HEK293 (cell line): ENCODE measurements at regions not wholly inside any gene's neighbourhood (a gene's known extent, or its start where the extent isn't known, plus 50 kb on each side); places are given as distances from the start of the nearest gene placed in this dataset.
A peak's percentile ranks its signal among the peaks of the same experiment; 100 is the strongest.

Source experiments
- GFI1B ChIP-seq: fragments of 450-650 bp; formaldehyde crosslinking; IDR thresholded peaks from 2 replicates; pipeline ENCODE4 v1.5.1; 2016; ENCODE audit warnings: missing biosample characterization, missing genetic modification characterization
- GLI2 ChIP-seq: fragments of 450-650 bp; formaldehyde crosslinking; IDR thresholded peaks from 2 replicates; pipeline ENCODE4; 2017; ENCODE audit warnings: missing biosample characterization, missing genetic modification characterization, low read depth, borderline replicate concordance
- HOXA7 ChIP-seq: sonication (generic); formaldehyde crosslinking; IDR thresholded peaks from 2 replicates; pipeline ENCODE4 v1.8.1; 2022; ENCODE audit warnings: missing genetic modification reagents, borderline replicate concordance
- TCF7L2 ChIP-seq: IDR thresholded peaks from 2 replicates; pipeline ENCODE4 v1.6.1; 2011; ENCODE audit warnings: low read depth, mild to moderate bottlenecking, inconsistent platforms, low read length, moderate library complexity, borderline replicate concordance
- TRIM28 ChIP-seq: IDR thresholded peaks from 2 replicates; pipeline ENCODE4 v1.6.1; 2011; ENCODE audit warnings: low read length, control low read depth, borderline replicate concordance
- ZBTB8A ChIP-seq: fragments of 450-650 bp; formaldehyde crosslinking; IDR thresholded peaks from 2 replicates; pipeline ENCODE4 v1.5.1; 2016; ENCODE audit warnings: missing biosample characterization, missing genetic modification characterization
- ZEB2 ChIP-seq: fragments of 450-650 bp; formaldehyde crosslinking; IDR thresholded peaks from 2 replicates; pipeline ENCODE4 v1.5.1; 2016; ENCODE audit warnings: missing biosample characterization, missing genetic modification characterization
- ZIC2 ChIP-seq: fragments of 450-650 bp; formaldehyde crosslinking; IDR thresholded peaks from 2 replicates; pipeline ENCODE4 v1.5.1; 2016; ENCODE audit warnings: missing biosample characterization, missing genetic modification characterization
- ZNF10 ChIP-seq: fragments of 450-650 bp; formaldehyde crosslinking; IDR thresholded peaks from 2 replicates; pipeline ENCODE4 v1.5.1; 2017; ENCODE audit warnings: missing biosample characterization, missing genetic modification characterization
- ZNF341 ChIP-seq: fragments of 450-650 bp; formaldehyde crosslinking; IDR thresholded peaks from 2 replicates; pipeline ENCODE4; 2016; ENCODE audit warnings: low read depth, missing biosample characterization, missing genetic modification characterization
- ZNF501 ChIP-seq: fragments of 450-650 bp; formaldehyde crosslinking; IDR thresholded peaks from 2 replicates; pipeline ENCODE4 v1.5.1; 2016; ENCODE audit warnings: missing biosample characterization, missing genetic modification characterization
- ZNF510 ChIP-seq: fragments of 450-650 bp; formaldehyde crosslinking; IDR thresholded peaks from 2 replicates; pipeline ENCODE4 v1.5.1; 2018; ENCODE audit warnings: mild to moderate bottlenecking, missing genetic modification characterization, missing biosample characterization; ENCODE audit not compliant: insufficient replicate concordance
- ZNF558 ChIP-seq: fragments of 450-650 bp; formaldehyde crosslinking; IDR thresholded peaks from 2 replicates; pipeline ENCODE4 v1.5.1; 2016; ENCODE audit warnings: missing biosample characterization, missing genetic modification characterization
- ZNF660 ChIP-seq: fragments of 450-650 bp; IDR thresholded peaks from 2 replicates; pipeline ENCODE4 v1.5.1; 2018; ENCODE audit warnings: missing biosample characterization, mild to moderate bottlenecking, missing genetic modification characterization
- TF ChIP-seq, protein P1 (sequence below): fragments of 450-650 bp; formaldehyde crosslinking; IDR thresholded peaks from 2 replicates; pipeline ENCODE4 v1.5.1; 2016; ENCODE audit warnings: missing biosample characterization, missing genetic modification characterization
- TF ChIP-seq, protein P2 (sequence below): fragments of 450-650 bp; formaldehyde crosslinking; IDR thresholded peaks from 2 replicates; pipeline ENCODE4 v1.5.1; 2016; ENCODE audit warnings: missing biosample characterization, missing genetic modification characterization
- TF ChIP-seq, protein P3 (sequence below): fragments of 450-650 bp; formaldehyde crosslinking; IDR thresholded peaks from 2 replicates; pipeline ENCODE4 v1.5.1; 2016; ENCODE audit warnings: missing biosample characterization, missing genetic modification characterization, borderline replicate concordance
- TF ChIP-seq, protein P4 (sequence below): fragments of 450-650 bp; formaldehyde crosslinking; IDR thresholded peaks from 2 replicates; pipeline ENCODE4 v1.5.1; 2016; ENCODE audit warnings: missing biosample characterization, missing genetic modification characterization, low read depth
- TF ChIP-seq, protein P5 (sequence below): fragments of 450-650 bp; formaldehyde crosslinking; IDR thresholded peaks from 2 replicates; pipeline ENCODE4 v1.5.1; 2017; ENCODE audit warnings: missing biosample characterization, missing genetic modification characterization
- TF ChIP-seq, protein P6 (sequence below): fragments of 450-650 bp; formaldehyde crosslinking; IDR thresholded peaks from 2 replicates; pipeline ENCODE4 v1.5.1; 2016; ENCODE audit warnings: missing biosample characterization, missing genetic modification characterization, borderline replicate concordance
- TF ChIP-seq, protein P7 (sequence below): fragments of 450-650 bp; formaldehyde crosslinking; IDR thresholded peaks from 2 replicates; pipeline ENCODE4 v1.5.1; 2016; ENCODE audit warnings: missing biosample characterization, missing genetic modification characterization

DNA sequence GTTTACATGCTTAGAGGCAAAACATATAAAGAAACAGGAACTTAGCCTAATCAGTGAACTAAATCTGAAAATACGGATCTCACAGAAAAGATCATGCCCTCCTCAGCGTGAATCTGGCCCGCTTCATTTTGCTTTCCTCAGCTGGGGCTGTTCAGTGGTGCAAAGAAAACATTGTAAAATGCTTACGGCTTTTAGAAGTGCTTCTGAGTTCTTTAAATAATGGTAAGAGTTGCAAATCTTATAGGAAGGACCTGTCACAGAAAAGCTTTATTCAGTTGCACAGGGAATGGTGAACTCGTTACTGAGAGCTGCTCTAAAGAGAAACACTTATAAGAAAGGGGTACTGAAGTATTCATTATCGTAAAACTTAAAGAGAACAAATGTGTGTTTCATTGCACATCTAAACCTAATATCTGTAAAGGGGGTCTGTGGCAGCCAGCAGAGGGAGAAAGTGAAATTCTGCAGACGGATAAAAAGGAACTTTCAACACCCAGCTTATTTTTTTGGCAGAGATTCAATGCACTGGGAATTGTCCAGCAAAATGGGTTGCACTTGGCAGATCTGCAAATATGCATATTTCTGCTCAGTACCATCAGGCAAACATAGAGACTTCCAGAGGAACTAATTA is 139.2 kb upstream of the ANK2 start (continued):
- TF ChIP-seq, protein P1, sequence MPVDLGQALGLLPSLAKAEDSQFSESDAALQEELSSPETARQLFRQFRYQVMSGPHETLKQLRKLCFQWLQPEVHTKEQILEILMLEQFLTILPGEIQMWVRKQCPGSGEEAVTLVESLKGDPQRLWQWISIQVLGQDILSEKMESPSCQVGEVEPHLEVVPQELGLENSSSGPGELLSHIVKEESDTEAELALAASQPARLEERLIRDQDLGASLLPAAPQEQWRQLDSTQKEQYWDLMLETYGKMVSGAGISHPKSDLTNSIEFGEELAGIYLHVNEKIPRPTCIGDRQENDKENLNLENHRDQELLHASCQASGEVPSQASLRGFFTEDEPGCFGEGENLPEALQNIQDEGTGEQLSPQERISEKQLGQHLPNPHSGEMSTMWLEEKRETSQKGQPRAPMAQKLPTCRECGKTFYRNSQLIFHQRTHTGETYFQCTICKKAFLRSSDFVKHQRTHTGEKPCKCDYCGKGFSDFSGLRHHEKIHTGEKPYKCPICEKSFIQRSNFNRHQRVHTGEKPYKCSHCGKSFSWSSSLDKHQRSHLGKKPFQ (tag by site-specific recombination), result peak; percentile 52
- TF ChIP-seq, protein P2, sequence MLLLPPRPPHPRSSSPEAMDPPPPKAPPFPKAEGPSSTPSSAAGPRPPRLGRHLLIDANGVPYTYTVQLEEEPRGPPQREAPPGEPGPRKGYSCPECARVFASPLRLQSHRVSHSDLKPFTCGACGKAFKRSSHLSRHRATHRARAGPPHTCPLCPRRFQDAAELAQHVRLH (tag by site-specific recombination), result peak; percentile 63; the same call in 1 of the 2 replicates
- TF ChIP-seq TCF7L2, result peak; percentile 71
- TF ChIP-seq, protein P3, sequence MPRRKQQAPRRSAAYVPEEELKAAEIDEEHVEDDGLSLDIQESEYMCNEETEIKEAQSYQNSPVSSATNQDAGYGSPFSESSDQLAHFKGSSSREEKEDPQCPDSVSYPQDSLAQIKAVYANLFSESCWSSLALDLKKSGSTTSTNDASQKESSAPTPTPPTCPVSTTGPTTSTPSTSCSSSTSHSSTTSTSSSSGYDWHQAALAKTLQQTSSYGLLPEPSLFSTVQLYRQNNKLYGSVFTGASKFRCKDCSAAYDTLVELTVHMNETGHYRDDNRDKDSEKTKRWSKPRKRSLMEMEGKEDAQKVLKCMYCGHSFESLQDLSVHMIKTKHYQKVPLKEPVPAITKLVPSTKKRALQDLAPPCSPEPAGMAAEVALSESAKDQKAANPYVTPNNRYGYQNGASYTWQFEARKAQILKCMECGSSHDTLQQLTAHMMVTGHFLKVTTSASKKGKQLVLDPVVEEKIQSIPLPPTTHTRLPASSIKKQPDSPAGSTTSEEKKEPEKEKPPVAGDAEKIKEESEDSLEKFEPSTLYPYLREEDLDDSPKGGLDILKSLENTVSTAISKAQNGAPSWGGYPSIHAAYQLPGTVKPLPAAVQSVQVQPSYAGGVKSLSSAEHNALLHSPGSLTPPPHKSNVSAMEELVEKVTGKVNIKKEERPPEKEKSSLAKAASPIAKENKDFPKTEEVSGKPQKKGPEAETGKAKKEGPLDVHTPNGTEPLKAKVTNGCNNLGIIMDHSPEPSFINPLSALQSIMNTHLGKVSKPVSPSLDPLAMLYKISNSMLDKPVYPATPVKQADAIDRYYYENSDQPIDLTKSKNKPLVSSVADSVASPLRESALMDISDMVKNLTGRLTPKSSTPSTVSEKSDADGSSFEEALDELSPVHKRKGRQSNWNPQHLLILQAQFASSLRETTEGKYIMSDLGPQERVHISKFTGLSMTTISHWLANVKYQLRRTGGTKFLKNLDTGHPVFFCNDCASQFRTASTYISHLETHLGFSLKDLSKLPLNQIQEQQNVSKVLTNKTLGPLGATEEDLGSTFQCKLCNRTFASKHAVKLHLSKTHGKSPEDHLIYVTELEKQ (tag by site-specific recombination), result 0 out of 2 replicates have a peak, but pooled peaks have one; percentile 15
- 0 out of 2 replicates have a peak, but pooled peaks have one; percentile 44 for TF ChIP-seq ZEB2
- TF ChIP-seq ZBTB8A (tag by site-specific recombination), result 0 out of 2 replicates have a peak, but pooled peaks have one; percentile 40
- peak; percentile 55; the same call in 1 of the 2 replicates for TF ChIP-seq ZNF10 (tag by site-specific recombination)
- TF ChIP-seq ZIC2 (tag by site-specific recombination), result peak; percentile 39; the same call in 1 of the 2 replicates
- peak; percentile 52 for TF ChIP-seq ZNF510 (tag by site-specific recombination)
- 0 out of 2 replicates have a peak, but pooled peaks have one; percentile 16 for TF ChIP-seq GLI2 (tag by site-specific recombination)
- no peak for TF ChIP-seq HOXA7 (CRISPR knock-in tag)
- TF ChIP-seq ZNF501, result no peak
- 0 out of 2 replicates have a peak, but pooled peaks have one; percentile 37 for TF ChIP-seq ZNF660 (tag by site-specific recombination)
- TF ChIP-seq ZNF341 (tag by site-specific recombination), result no peak
- TF ChIP-seq, protein P4, sequence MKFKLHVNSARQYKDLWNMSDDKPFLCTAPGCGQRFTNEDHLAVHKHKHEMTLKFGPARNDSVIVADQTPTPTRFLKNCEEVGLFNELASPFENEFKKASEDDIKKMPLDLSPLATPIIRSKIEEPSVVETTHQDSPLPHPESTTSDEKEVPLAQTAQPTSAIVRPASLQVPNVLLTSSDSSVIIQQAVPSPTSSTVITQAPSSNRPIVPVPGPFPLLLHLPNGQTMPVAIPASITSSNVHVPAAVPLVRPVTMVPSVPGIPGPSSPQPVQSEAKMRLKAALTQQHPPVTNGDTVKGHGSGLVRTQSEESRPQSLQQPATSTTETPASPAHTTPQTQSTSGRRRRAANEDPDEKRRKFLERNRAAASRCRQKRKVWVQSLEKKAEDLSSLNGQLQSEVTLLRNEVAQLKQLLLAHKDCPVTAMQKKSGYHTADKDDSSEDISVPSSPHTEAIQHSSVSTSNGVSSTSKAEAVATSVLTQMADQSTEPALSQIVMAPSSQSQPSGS (tag by site-specific recombination), result peak; percentile 2; the same call in 1 of the 2 replicates
- TF ChIP-seq TRIM28, result peak; percentile 70; the same call in 1 of the 2 replicates
- TF ChIP-seq, protein P5, sequence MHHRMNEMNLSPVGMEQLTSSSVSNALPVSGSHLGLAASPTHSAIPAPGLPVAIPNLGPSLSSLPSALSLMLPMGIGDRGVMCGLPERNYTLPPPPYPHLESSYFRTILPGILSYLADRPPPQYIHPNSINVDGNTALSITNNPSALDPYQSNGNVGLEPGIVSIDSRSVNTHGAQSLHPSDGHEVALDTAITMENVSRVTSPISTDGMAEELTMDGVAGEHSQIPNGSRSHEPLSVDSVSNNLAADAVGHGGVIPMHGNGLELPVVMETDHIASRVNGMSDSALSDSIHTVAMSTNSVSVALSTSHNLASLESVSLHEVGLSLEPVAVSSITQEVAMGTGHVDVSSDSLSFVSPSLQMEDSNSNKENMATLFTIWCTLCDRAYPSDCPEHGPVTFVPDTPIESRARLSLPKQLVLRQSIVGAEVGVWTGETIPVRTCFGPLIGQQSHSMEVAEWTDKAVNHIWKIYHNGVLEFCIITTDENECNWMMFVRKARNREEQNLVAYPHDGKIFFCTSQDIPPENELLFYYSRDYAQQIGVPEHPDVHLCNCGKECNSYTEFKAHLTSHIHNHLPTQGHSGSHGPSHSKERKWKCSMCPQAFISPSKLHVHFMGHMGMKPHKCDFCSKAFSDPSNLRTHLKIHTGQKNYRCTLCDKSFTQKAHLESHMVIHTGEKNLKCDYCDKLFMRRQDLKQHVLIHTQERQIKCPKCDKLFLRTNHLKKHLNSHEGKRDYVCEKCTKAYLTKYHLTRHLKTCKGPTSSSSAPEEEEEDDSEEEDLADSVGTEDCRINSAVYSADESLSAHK (tag by site-specific recombination), result peak; percentile 91
- peak; percentile 66; the same call in 1 of the 2 replicates for TF ChIP-seq GFI1B (tag by site-specific recombination)
- TF ChIP-seq, protein P6, sequence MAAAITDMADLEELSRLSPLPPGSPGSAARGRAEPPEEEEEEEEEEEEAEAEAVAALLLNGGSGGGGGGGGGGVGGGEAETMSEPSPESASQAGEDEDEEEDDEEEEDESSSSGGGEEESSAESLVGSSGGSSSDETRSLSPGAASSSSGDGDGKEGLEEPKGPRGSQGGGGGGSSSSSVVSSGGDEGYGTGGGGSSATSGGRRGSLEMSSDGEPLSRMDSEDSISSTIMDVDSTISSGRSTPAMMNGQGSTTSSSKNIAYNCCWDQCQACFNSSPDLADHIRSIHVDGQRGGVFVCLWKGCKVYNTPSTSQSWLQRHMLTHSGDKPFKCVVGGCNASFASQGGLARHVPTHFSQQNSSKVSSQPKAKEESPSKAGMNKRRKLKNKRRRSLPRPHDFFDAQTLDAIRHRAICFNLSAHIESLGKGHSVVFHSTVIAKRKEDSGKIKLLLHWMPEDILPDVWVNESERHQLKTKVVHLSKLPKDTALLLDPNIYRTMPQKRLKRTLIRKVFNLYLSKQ (tag by site-specific recombination), result no peak
- no peak for TF ChIP-seq ZNF558 (tag by site-specific recombination)
- TF ChIP-seq, protein P7, sequence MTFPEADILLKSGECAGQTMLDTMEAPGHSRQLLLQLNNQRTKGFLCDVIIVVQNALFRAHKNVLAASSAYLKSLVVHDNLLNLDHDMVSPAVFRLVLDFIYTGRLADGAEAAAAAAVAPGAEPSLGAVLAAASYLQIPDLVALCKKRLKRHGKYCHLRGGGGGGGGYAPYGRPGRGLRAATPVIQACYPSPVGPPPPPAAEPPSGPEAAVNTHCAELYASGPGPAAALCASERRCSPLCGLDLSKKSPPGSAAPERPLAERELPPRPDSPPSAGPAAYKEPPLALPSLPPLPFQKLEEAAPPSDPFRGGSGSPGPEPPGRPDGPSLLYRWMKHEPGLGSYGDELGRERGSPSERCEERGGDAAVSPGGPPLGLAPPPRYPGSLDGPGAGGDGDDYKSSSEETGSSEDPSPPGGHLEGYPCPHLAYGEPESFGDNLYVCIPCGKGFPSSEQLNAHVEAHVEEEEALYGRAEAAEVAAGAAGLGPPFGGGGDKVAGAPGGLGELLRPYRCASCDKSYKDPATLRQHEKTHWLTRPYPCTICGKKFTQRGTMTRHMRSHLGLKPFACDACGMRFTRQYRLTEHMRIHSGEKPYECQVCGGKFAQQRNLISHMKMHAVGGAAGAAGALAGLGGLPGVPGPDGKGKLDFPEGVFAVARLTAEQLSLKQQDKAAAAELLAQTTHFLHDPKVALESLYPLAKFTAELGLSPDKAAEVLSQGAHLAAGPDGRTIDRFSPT (tag by site-specific recombination), result no peak
